Fibroblast of lung (primary cell): ENCODE measurements at regions not wholly inside any gene's neighbourhood (a gene's known extent, or its start where the extent isn't known, plus 50 kb on each side); places are given as distances from the start of the nearest gene placed in this dataset.

Experiments used
- CTCF ChIP-seq, 2 donors: IDR thresholded peaks in 1 of 2; conservative IDR thresholded peaks in 1 of 2; 1 replicate in 1 of 2; 2 replicates in 1 of 2; pipeline ENCODE4 v1.5.1; 2011 to 2012; ENCODE audit warnings: low read length in 2 of 2, control low read depth in 1 of 2, inconsistent platforms in 1 of 2, low read depth in 1 of 2, mild to moderate bottlenecking in 1 of 2
- EZH2 ChIP-seq: IDR thresholded peaks from 2 replicates; pipeline ENCODE4 v1.5.1; 2012; ENCODE audit warnings: low read length, control low read depth, mild to moderate bottlenecking; ENCODE audit errors: missing control alignments

GRCh38 chr3:168470380-168470779 lies 374.7 kb upstream of the GOLIM4 start:
- TF ChIP-seq EZH2 (no peak), CTCF (conservative IDR thresholded peaks at IDR 0.05 in 1 of 2, IDR thresholded peaks at IDR 0.05 in 1 of 2; ENCODE audit: low read depth in 1 of 2, low read length in 2 of 2) (no peak)
